Thyroid gland (tissue), 4 donors: ENCODE measurements at regions not wholly inside any gene's neighbourhood (a gene's known extent, or its start where the extent isn't known, plus 50 kb on each side); places are given as distances from the start of the nearest gene placed in this dataset.

Experiments
- POLR2A ChIP-seq, 2 donors: fragments of 450-650 bp; IDR thresholded peaks; one replicate each; pipeline ENCODE4 v1.6.1; 2017; ENCODE audit warnings: antibody characterized with exemption in 2 of 2, mild to moderate bottlenecking in 2 of 2, moderate library complexity in 1 of 2
- TF ChIP-seq, protein P1 (sequence below), 6 experiments: fragments of 200-600 bp in 3 of 6; fragments of 450-650 bp in 3 of 6; sonication (generic) in 3 of 6; IDR thresholded peaks; one replicate each; pipeline ENCODE4 v1.5.1; 2016 to 2019; ENCODE audit warnings: antibody characterized with exemption in 6 of 6, mild to moderate bottlenecking in 2 of 6, inconsistent platforms in 1 of 6, moderate library complexity in 1 of 6

DNA sequence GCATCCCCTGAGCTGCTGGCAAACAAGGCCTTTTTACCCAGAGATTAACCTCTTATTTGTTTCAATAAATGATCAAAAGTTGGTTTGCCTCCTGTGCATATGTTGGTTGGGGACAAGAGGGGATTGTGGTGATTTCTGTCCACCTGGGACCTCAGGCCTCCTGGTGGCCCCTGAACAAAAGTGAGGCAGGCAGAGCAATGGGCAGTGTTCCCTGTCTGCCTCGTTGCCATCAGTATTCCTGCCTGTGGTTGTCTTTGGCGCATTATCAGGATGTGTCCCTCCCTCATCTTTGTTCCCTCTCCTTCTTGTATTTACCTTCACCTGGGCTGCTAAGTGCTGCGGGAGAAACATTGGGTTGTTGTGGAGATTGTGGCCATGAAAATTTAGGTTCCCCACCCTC is 65.3 kb upstream of the DRD5 start:
- TF ChIP-seq, protein P1, sequence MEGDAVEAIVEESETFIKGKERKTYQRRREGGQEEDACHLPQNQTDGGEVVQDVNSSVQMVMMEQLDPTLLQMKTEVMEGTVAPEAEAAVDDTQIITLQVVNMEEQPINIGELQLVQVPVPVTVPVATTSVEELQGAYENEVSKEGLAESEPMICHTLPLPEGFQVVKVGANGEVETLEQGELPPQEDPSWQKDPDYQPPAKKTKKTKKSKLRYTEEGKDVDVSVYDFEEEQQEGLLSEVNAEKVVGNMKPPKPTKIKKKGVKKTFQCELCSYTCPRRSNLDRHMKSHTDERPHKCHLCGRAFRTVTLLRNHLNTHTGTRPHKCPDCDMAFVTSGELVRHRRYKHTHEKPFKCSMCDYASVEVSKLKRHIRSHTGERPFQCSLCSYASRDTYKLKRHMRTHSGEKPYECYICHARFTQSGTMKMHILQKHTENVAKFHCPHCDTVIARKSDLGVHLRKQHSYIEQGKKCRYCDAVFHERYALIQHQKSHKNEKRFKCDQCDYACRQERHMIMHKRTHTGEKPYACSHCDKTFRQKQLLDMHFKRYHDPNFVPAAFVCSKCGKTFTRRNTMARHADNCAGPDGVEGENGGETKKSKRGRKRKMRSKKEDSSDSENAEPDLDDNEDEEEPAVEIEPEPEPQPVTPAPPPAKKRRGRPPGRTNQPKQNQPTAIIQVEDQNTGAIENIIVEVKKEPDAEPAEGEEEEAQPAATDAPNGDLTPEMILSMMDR (IDR thresholded peaks at IDR 0.05): no peak
- TF ChIP-seq POLR2A (IDR thresholded peaks at IDR 0.05): no peak
